ENCODE measurements at regions not wholly inside any gene's neighbourhood (a gene's known extent, or its start where the extent isn't known, plus 50 kb on each side); places are given as distances from the start of the nearest gene placed in this dataset.

DNA sequence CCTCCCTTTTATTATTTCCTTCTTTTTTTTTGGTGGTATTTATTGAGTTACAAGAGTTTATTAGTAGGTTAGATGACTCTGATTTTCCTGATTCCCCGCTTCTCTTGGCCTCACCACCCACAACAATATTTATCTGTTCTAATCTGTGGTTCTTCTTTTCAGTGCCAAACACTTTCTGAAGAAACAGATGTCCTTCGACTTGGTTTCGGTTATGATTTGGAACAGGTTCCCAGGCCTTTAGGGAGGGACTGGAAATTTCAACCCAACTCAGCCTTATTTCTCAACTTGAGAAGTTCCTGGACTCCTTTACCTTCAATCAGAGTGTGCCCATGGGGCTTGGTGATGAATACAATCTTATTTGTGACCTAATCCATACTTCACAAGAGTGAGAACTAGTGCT lies 108.1 kb downstream of the UCHL1 start:
- Histone ChIP-seq H3K27ac (peak overlapping the region in 3 of 4 donors; percentile 28 to 77 (median 49)), H3K27me3 (peaks cover 0 to 16% (median 0%) of the 10 kb centered on the region in 4 donors), H3K4me3 (no peak overlapping the region), H3K36me3 (no peaks in the 10 kb centered on the region), H3K9me3 (no peaks in the 10 kb centered on the region), H3K4me1 (peaks cover 6 to 61% (median 31%) of the 10 kb centered on the region in 3 donors)
- 32 to 41% methylated on average over 3 of the region's 3 CpGs for WGBS, 2 donors
- TF ChIP-seq POLR2A (IDR thresholded peaks at IDR 0.05), result no peak
- TF ChIP-seq, protein P1, sequence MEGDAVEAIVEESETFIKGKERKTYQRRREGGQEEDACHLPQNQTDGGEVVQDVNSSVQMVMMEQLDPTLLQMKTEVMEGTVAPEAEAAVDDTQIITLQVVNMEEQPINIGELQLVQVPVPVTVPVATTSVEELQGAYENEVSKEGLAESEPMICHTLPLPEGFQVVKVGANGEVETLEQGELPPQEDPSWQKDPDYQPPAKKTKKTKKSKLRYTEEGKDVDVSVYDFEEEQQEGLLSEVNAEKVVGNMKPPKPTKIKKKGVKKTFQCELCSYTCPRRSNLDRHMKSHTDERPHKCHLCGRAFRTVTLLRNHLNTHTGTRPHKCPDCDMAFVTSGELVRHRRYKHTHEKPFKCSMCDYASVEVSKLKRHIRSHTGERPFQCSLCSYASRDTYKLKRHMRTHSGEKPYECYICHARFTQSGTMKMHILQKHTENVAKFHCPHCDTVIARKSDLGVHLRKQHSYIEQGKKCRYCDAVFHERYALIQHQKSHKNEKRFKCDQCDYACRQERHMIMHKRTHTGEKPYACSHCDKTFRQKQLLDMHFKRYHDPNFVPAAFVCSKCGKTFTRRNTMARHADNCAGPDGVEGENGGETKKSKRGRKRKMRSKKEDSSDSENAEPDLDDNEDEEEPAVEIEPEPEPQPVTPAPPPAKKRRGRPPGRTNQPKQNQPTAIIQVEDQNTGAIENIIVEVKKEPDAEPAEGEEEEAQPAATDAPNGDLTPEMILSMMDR (IDR thresholded peaks at IDR 0.05), result no peak
- DNase-seq, result no peak
- intact Hi-C loops (cut with DNase I), result no loop called here

GRCh38 chr4:41365681-41366080 lies 109.0 kb downstream of the UCHL1 start:
- TF ChIP-seq POLR2A (IDR thresholded peaks at IDR 0.05), result no peak
- TF ChIP-seq, protein P1 (IDR thresholded peaks at IDR 0.05), result no peak
- Histone ChIP-seq H3K4me1 (peaks cover 6 to 59% (median 31%) of the 10 kb centered on the region in 3 donors), H3K9me3 (no peaks in the 10 kb centered on the region), H3K27me3 (peaks cover 0 to 10% (median 0%) of the 10 kb centered on the region in 4 donors), H3K4me3 (no peak overlapping the region), H3K27ac (peak overlapping the region in 1 of 4 donors; percentile 77), H3K36me3 (no peaks in the 10 kb centered on the region)
- DNase-seq, result no peak
- 89 to 93% methylated on average over 1 to 4 of the region's 4 CpGs for WGBS, 2 donors
- intact Hi-C loops (cut with DNase I), result no loop called here

GRCh38 chr4:41366911-41367517 lies 110.3 kb downstream of the UCHL1 start:
- WGBS, 2 donors, result 53 to 63% methylated on average over 2 to 4 of the region's 4 CpGs
- H3K4me1 ChIP-seq, result peaks cover 6 to 48% (median 27%) of the 10 kb centered on the region in 3 donors
- intact Hi-C loops (cut with DNase I), result no loop called here
- no peak overlapping the region for H3K4me3 ChIP-seq
- no peaks in the 10 kb centered on the region for H3K9me3 ChIP-seq
- no peak for TF ChIP-seq POLR2A (IDR thresholded peaks at IDR 0.05)
- TF ChIP-seq, protein P1 (IDR thresholded peaks at IDR 0.05), result no peak
- H3K27ac ChIP-seq, result no peak overlapping the region
- H3K36me3 ChIP-seq, result no peaks in the 10 kb centered on the region
- no peak for DNase-seq
- H3K27me3 ChIP-seq, result no peaks in the 10 kb centered on the region

DNA sequence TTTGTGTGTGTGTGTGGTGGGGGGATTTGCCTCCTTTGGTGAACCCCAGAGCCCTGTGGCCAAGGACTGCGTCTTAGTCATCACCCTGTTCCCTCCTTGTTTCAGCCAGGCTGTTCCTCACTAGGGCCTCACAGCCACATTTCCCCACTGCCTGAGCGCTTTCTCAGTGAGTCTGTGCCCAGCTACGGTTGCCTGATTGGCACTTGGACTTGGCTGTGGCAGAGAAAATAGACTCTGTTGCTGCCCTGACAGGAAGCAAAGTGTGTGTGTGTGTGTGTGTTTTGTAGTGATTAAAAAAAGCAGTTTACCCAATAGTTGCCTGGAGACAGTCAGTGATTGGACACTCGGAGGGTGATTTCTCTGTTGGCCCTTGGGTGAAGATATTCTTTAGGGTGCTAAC lies 113.0 kb downstream of the UCHL1 start:
- no peak for DNase-seq
- peaks cover 0 to 22% (median 4%) of the 10 kb centered on the region in 3 donors for H3K4me1 ChIP-seq
- WGBS, 2 donors, result 31 to 53% methylated on average over 2 to 4 of the region's 4 CpGs
- H3K9me3 ChIP-seq, result no peaks in the 10 kb centered on the region
- intact Hi-C loops (cut with DNase I), result no loop called here
- peak overlapping the region in 2 of 4 donors; percentile 12 to 18 for H3K27ac ChIP-seq
- TF ChIP-seq POLR2A (IDR thresholded peaks at IDR 0.05), result no peak
- TF ChIP-seq, protein P1 (IDR thresholded peaks at IDR 0.05), result no peak
- H3K4me3 ChIP-seq, result no peak overlapping the region
- no peaks in the 10 kb centered on the region for H3K36me3 ChIP-seq
- no peaks in the 10 kb centered on the region for H3K27me3 ChIP-seq

DNA sequence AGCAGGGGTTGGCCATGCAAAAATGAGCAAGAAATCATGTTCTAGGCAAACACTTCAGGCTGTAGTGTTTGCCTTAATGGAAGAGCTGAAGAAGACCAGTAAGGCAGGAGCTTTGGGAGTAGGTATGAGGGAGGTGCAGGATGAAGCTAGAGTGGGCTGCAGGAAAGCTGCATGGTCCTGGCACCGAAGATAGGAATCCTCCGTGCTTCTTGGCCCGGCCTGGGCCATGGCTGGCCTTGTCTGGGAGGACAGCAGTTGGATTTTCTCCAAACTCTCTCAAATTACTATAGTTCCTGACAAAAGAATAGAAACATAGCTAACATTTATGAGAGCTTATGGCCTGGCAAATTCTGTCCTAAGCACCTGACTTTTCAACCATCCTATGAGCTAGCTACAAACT lies 116.5 kb downstream of the UCHL1 start:
- TF ChIP-seq, protein P1 (IDR thresholded peaks at IDR 0.05), result no peak
- no peak for TF ChIP-seq POLR2A (IDR thresholded peaks at IDR 0.05)
- H3K4me1 ChIP-seq, result peaks cover 0 to 28% (median 0%) of the 10 kb centered on the region in 3 donors
- intact Hi-C loops (cut with DNase I), result no loop called here
- no peak overlapping the region for H3K27ac ChIP-seq
- H3K9me3 ChIP-seq, result no peaks in the 10 kb centered on the region
- 56 to 77% methylated on average over 3 of the region's 3 CpGs for WGBS, 2 donors
- no peak overlapping the region for H3K4me3 ChIP-seq
- DNase-seq, result no peak
- H3K36me3 ChIP-seq, result no peaks in the 10 kb centered on the region
- no peaks in the 10 kb centered on the region for H3K27me3 ChIP-seq

Measured in esophagus squamous epithelium (tissue), 5 donors.